PC-9 (cell line): ENCODE measurements at regions not wholly inside any gene's neighbourhood (a gene's known extent, or its start where the extent isn't known, plus 50 kb on each side); places are given as distances from the start of the nearest gene placed in this dataset.

Source experiments
- EZH2 ChIP-seq: fragments of 200-600 bp; sonication (generic); IDR thresholded peaks from 2 replicates; pipeline ENCODE4 v1.8.0; 2017; ENCODE audit warnings: antibody characterized with exemption, low read depth
- TF ChIP-seq, protein P1 (sequence below): fragments of 200-600 bp; sonication (generic); conservative IDR thresholded peaks from 2 replicates; pipeline ENCODE4 v1.6.1; 2017; ENCODE audit warnings: mixed run types, antibody characterized with exemption, mild to moderate bottlenecking, moderate library complexity

DNA sequence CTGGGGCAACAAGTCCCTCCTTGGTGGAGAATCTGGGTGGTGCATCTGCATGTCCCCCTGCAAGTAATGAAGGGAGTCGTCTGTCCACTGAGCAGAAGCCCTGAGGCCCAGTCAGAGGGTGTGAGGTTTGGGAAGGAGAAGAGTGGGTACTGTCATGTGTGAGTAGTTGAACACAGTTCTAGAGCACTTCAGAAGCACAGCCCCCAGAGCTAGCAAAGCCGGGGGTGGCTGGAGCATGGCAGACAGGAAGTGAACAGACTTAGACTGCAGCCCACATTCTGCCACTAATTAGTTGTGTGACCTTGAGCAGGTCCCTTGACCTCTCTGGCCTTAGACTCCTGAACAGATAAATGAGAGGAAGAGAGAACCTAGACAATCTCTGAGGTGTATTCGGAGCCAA is 207.6 kb downstream of the UACA start:
- TF ChIP-seq, protein P1, sequence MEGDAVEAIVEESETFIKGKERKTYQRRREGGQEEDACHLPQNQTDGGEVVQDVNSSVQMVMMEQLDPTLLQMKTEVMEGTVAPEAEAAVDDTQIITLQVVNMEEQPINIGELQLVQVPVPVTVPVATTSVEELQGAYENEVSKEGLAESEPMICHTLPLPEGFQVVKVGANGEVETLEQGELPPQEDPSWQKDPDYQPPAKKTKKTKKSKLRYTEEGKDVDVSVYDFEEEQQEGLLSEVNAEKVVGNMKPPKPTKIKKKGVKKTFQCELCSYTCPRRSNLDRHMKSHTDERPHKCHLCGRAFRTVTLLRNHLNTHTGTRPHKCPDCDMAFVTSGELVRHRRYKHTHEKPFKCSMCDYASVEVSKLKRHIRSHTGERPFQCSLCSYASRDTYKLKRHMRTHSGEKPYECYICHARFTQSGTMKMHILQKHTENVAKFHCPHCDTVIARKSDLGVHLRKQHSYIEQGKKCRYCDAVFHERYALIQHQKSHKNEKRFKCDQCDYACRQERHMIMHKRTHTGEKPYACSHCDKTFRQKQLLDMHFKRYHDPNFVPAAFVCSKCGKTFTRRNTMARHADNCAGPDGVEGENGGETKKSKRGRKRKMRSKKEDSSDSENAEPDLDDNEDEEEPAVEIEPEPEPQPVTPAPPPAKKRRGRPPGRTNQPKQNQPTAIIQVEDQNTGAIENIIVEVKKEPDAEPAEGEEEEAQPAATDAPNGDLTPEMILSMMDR: no peak
- no peak for TF ChIP-seq EZH2
